Rectal smooth muscle tissue (tissue), 1 donor: ENCODE measurements at regions not wholly inside any gene's neighbourhood (a gene's known extent, or its start where the extent isn't known, plus 50 kb on each side); places are given as distances from the start of the nearest gene placed in this dataset.
A peak's percentile ranks its signal among the peaks of the same experiment; 100 is the strongest.

Experiments
- H3K27ac ChIP-seq: one replicate; pipeline ENCODE4 v1.7.0; 2013; ENCODE audit warnings: low read depth, low read length, inconsistent platforms
- H3K27me3 ChIP-seq: one replicate; pipeline ENCODE4 v1.7.0; 2013; ENCODE audit warnings: low read length; ENCODE audit not compliant: control insufficient read depth, insufficient read depth
- H3K36me3 ChIP-seq: one replicate; pipeline ENCODE4 v1.7.0; 2013; ENCODE audit warnings: low read length; ENCODE audit not compliant: control insufficient read depth, insufficient read depth
- H3K4me1 ChIP-seq: one replicate; pipeline ENCODE4 v1.7.0; 2013; ENCODE audit warnings: low read length; ENCODE audit not compliant: control insufficient read depth, insufficient read depth
- H3K4me3 ChIP-seq: one replicate; pipeline ENCODE4 v1.7.0; 2013; ENCODE audit warnings: low read length
- H3K9ac ChIP-seq: one replicate; pipeline ENCODE4 v1.7.0; 2013; ENCODE audit warnings: low read length

GRCh38 chr2:42961385-42961811 is 169.0 kb upstream of the HAAO start:
- Histone ChIP-seq H3K4me3 (no peak overlapping the region), H3K4me1 (peaks cover 24% of the 10 kb centered on the region), H3K36me3 (no peaks in the 10 kb centered on the region), H3K27me3 (no peaks in the 10 kb centered on the region), H3K27ac (peak overlapping the region; percentile 73), H3K9ac (no peak overlapping the region)

GRCh38 chr2:42960842-42961180 is 168.4 kb upstream of the HAAO start:
- no peak overlapping the region for H3K4me3 ChIP-seq
- no peak overlapping the region for H3K9ac ChIP-seq
- H3K4me1 ChIP-seq, result peaks cover 24% of the 10 kb centered on the region
- peak overlapping the region; percentile 73 for H3K27ac ChIP-seq
- no peaks in the 10 kb centered on the region for H3K27me3 ChIP-seq
- no peaks in the 10 kb centered on the region for H3K36me3 ChIP-seq

- Histone ChIP-seq H3K4me1 (peaks cover 24% of the 10 kb centered on the region), H3K9ac (no peak overlapping the region), H3K4me3 (no peak overlapping the region)
Measured at GRCh38 chr2:42960002-42960841, 167.8 kb upstream of the HAAO start.

GRCh38 chr2:42959234-42960001 is 167.0 kb upstream of the HAAO start:
- peak overlapping the region; percentile 37 for H3K27ac ChIP-seq
- H3K4me1 ChIP-seq, result peaks cover 22% of the 10 kb centered on the region

More at GRCh38 chr2:42960002-42960841, 167.8 kb upstream of the HAAO start:
- H3K36me3 ChIP-seq, result no peaks in the 10 kb centered on the region
- no peaks in the 10 kb centered on the region for H3K27me3 ChIP-seq
- peak overlapping the region; percentile 73 for H3K27ac ChIP-seq

GRCh38 chr2:42958741-42959233 is 166.4 kb upstream of the HAAO start:
- H3K4me3 ChIP-seq, result no peak overlapping the region
- peak overlapping the region; percentile 37 for H3K27ac ChIP-seq
- no peaks in the 10 kb centered on the region for H3K36me3 ChIP-seq
- H3K4me1 ChIP-seq, result peaks cover 20% of the 10 kb centered on the region
- H3K27me3 ChIP-seq, result no peaks in the 10 kb centered on the region
- H3K9ac ChIP-seq, result no peak overlapping the region

More at GRCh38 chr2:42959234-42960001, 167.0 kb upstream of the HAAO start:
- no peak overlapping the region for H3K4me3 ChIP-seq
- H3K27me3 ChIP-seq, result no peaks in the 10 kb centered on the region
- no peaks in the 10 kb centered on the region for H3K36me3 ChIP-seq
- no peak overlapping the region for H3K9ac ChIP-seq

- no peak overlapping the region for H3K9ac ChIP-seq
Measured at GRCh38 chr2:42957861-42958301, 165.5 kb upstream of the HAAO start.

GRCh38 chr2:42957109-42957860 is 164.9 kb upstream of the HAAO start:
- H3K4me3 ChIP-seq, result no peak overlapping the region
- H3K27ac ChIP-seq, result no peak overlapping the region
- no peaks in the 10 kb centered on the region for H3K36me3 ChIP-seq
- no peak overlapping the region for H3K9ac ChIP-seq
- peaks cover 20% of the 10 kb centered on the region for H3K4me1 ChIP-seq
- H3K27me3 ChIP-seq, result no peaks in the 10 kb centered on the region

More at GRCh38 chr2:42957861-42958301, 165.5 kb upstream of the HAAO start:
- no peaks in the 10 kb centered on the region for H3K27me3 ChIP-seq
- no peak overlapping the region for H3K4me3 ChIP-seq
- peaks cover 20% of the 10 kb centered on the region for H3K4me1 ChIP-seq
- no peaks in the 10 kb centered on the region for H3K36me3 ChIP-seq
- H3K27ac ChIP-seq, result no peak overlapping the region

GRCh38 chr2:42954227-42954962 is 162.0 kb upstream of the HAAO start:
- Histone ChIP-seq H3K9ac (no peak overlapping the region), H3K4me3 (no peak overlapping the region), H3K36me3 (no peaks in the 10 kb centered on the region), H3K27ac (no peak overlapping the region), H3K27me3 (no peaks in the 10 kb centered on the region), H3K4me1 (peaks cover 2% of the 10 kb centered on the region)

GRCh38 chr2:42953216-42953615 is 160.8 kb upstream of the HAAO start:
- no peaks in the 10 kb centered on the region for H3K36me3 ChIP-seq
- H3K27ac ChIP-seq, result no peak overlapping the region
- no peaks in the 10 kb centered on the region for H3K4me1 ChIP-seq
- H3K27me3 ChIP-seq, result no peaks in the 10 kb centered on the region
- H3K9ac ChIP-seq, result no peak overlapping the region
- H3K4me3 ChIP-seq, result no peak overlapping the region

- no peaks in the 10 kb centered on the region for H3K4me1 ChIP-seq
- no peak overlapping the region for H3K4me3 ChIP-seq
- H3K9ac ChIP-seq, result no peak overlapping the region
- no peak overlapping the region for H3K27ac ChIP-seq
- no peaks in the 10 kb centered on the region for H3K27me3 ChIP-seq
- H3K36me3 ChIP-seq, result no peaks in the 10 kb centered on the region
Measured at GRCh38 chr2:42951263-42951938, 159.0 kb upstream of the HAAO start.

- Histone ChIP-seq H3K27ac (no peak overlapping the region), H3K4me3 (no peak overlapping the region), H3K27me3 (no peaks in the 10 kb centered on the region), H3K36me3 (no peaks in the 10 kb centered on the region), H3K9ac (no peak overlapping the region), H3K4me1 (no peaks in the 10 kb centered on the region)
Measured at GRCh38 chr2:42949125-42949524, 156.7 kb upstream of the HAAO start.
